ENCODE measurements at regions not wholly inside any gene's neighbourhood (a gene's known extent, or its start where the extent isn't known, plus 50 kb on each side); places are given as distances from the start of the nearest gene placed in this dataset.

- Histone ChIP-seq H3K4me1 (ENCODE audit: insufficient read depth, low read length) (no peaks in the 10 kb centered on the region), H3K27me3 (ENCODE audit: insufficient read depth, low read length) (no peaks in the 10 kb centered on the region), H3K9me3 (ENCODE audit: low read length) (no peaks in the 10 kb centered on the region), H2AFZ (ENCODE audit: low read depth, low read length) (no peak overlapping the region), H3K36me3 (ENCODE audit: insufficient read depth, low read length) (no peaks in the 10 kb centered on the region), H3K4me3 (ENCODE audit: low read length) (no peak overlapping the region)
These were observed 378.4 kb upstream of the PCDH7 start for GRCh38 chr4:30341731-30342130.

- Histone ChIP-seq H3K4me3 (ENCODE audit: low read length) (no peak overlapping the region), H3K9me3 (ENCODE audit: low read length) (no peaks in the 10 kb centered on the region), H2AFZ (ENCODE audit: low read depth, low read length) (no peak overlapping the region), H3K27me3 (ENCODE audit: insufficient read depth, low read length) (no peaks in the 10 kb centered on the region), H3K4me1 (ENCODE audit: insufficient read depth, low read length) (no peaks in the 10 kb centered on the region), H3K36me3 (ENCODE audit: insufficient read depth, low read length) (no peaks in the 10 kb centered on the region)
These were observed 369.9 kb upstream of the PCDH7 start for GRCh38 chr4:30350288-30350687.

GRCh38 chr4:30354605-30355004, 365.6 kb upstream of the PCDH7 start:
- Histone ChIP-seq H3K9me3 (ENCODE audit: low read length) (no peaks in the 10 kb centered on the region), H2AFZ (ENCODE audit: low read depth, low read length) (no peak overlapping the region), H3K4me1 (ENCODE audit: insufficient read depth, low read length) (no peaks in the 10 kb centered on the region), H3K27me3 (ENCODE audit: insufficient read depth, low read length) (no peaks in the 10 kb centered on the region), H3K4me3 (ENCODE audit: low read length) (no peak overlapping the region), H3K36me3 (ENCODE audit: insufficient read depth, low read length) (no peaks in the 10 kb centered on the region)

GRCh38 chr4:30362436-30362835, 357.7 kb upstream of the PCDH7 start:
- Histone ChIP-seq H3K27me3 (ENCODE audit: insufficient read depth, low read length) (no peaks in the 10 kb centered on the region), H3K9me3 (ENCODE audit: low read length) (no peaks in the 10 kb centered on the region), H2AFZ (ENCODE audit: low read depth, low read length) (no peak overlapping the region), H3K4me1 (ENCODE audit: insufficient read depth, low read length) (no peaks in the 10 kb centered on the region), H3K4me3 (ENCODE audit: low read length) (no peak overlapping the region), H3K36me3 (ENCODE audit: insufficient read depth, low read length) (no peaks in the 10 kb centered on the region)

GRCh38 chr4:30370105-30370504, 350.1 kb upstream of the PCDH7 start:
- H3K9me3 ChIP-seq (ENCODE audit: low read length): no peaks in the 10 kb centered on the region
- no peaks in the 10 kb centered on the region for H3K36me3 ChIP-seq (ENCODE audit: insufficient read depth, low read length)
- H3K4me1 ChIP-seq (ENCODE audit: insufficient read depth, low read length): no peaks in the 10 kb centered on the region
- no peak overlapping the region for H2AFZ ChIP-seq (ENCODE audit: low read depth, low read length)
- no peaks in the 10 kb centered on the region for H3K27me3 ChIP-seq (ENCODE audit: insufficient read depth, low read length)
- H3K4me3 ChIP-seq (ENCODE audit: low read length): no peak overlapping the region

- H3K27me3 ChIP-seq (ENCODE audit: insufficient read depth, low read length): no peaks in the 10 kb centered on the region
- peak overlapping the region; percentile 76 for H2AFZ ChIP-seq (ENCODE audit: low read depth, low read length)
- no peaks in the 10 kb centered on the region for H3K4me1 ChIP-seq (ENCODE audit: insufficient read depth, low read length)
- no peaks in the 10 kb centered on the region for H3K9me3 ChIP-seq (ENCODE audit: low read length)
- H3K36me3 ChIP-seq (ENCODE audit: insufficient read depth, low read length): no peaks in the 10 kb centered on the region
- no peak overlapping the region for H3K4me3 ChIP-seq (ENCODE audit: low read length)
These were observed 339.7 kb upstream of the PCDH7 start for GRCh38 chr4:30380404-30380998.

- H3K4me1 ChIP-seq (ENCODE audit: insufficient read depth, low read length): no peaks in the 10 kb centered on the region
- no peaks in the 10 kb centered on the region for H3K27me3 ChIP-seq (ENCODE audit: insufficient read depth, low read length)
- H3K4me3 ChIP-seq (ENCODE audit: low read length): no peak overlapping the region
- no peaks in the 10 kb centered on the region for H3K9me3 ChIP-seq (ENCODE audit: low read length)
- H3K36me3 ChIP-seq (ENCODE audit: insufficient read depth, low read length): no peaks in the 10 kb centered on the region
- no peak overlapping the region for H2AFZ ChIP-seq (ENCODE audit: low read depth, low read length)
These were observed 334.5 kb upstream of the PCDH7 start for GRCh38 chr4:30385650-30386049.

GRCh38 chr4:30386266-30386895, 333.8 kb upstream of the PCDH7 start:
- no peaks in the 10 kb centered on the region for H3K27me3 ChIP-seq (ENCODE audit: insufficient read depth, low read length)
- no peaks in the 10 kb centered on the region for H3K9me3 ChIP-seq (ENCODE audit: low read length)
- no peak overlapping the region for H2AFZ ChIP-seq (ENCODE audit: low read depth, low read length)
- H3K36me3 ChIP-seq (ENCODE audit: insufficient read depth, low read length): no peaks in the 10 kb centered on the region
- H3K4me3 ChIP-seq (ENCODE audit: low read length): no peak overlapping the region
- H3K4me1 ChIP-seq (ENCODE audit: insufficient read depth, low read length): no peaks in the 10 kb centered on the region

- Histone ChIP-seq H3K27me3 (ENCODE audit: insufficient read depth, low read length) (no peaks in the 10 kb centered on the region), H3K4me3 (ENCODE audit: low read length) (no peak overlapping the region), H2AFZ (ENCODE audit: low read depth, low read length) (no peak overlapping the region), H3K36me3 (ENCODE audit: insufficient read depth, low read length) (no peaks in the 10 kb centered on the region), H3K9me3 (ENCODE audit: low read length) (no peaks in the 10 kb centered on the region), H3K4me1 (ENCODE audit: insufficient read depth, low read length) (peaks cover 5% of the 10 kb centered on the region)
These were observed 324.3 kb upstream of the PCDH7 start for GRCh38 chr4:30395902-30396301.

GRCh38 chr4:30396772-30397475, 323.2 kb upstream of the PCDH7 start:
- Histone ChIP-seq H3K4me1 (ENCODE audit: insufficient read depth, low read length) (peaks cover 5% of the 10 kb centered on the region), H3K36me3 (ENCODE audit: insufficient read depth, low read length) (no peaks in the 10 kb centered on the region), H3K4me3 (ENCODE audit: low read length) (no peak overlapping the region), H3K27me3 (ENCODE audit: insufficient read depth, low read length) (no peaks in the 10 kb centered on the region), H3K9me3 (ENCODE audit: low read length) (no peaks in the 10 kb centered on the region), H2AFZ (ENCODE audit: low read depth, low read length) (no peak overlapping the region)

GRCh38 chr4:30399476-30399875, 320.7 kb upstream of the PCDH7 start:
- H3K36me3 ChIP-seq (ENCODE audit: insufficient read depth, low read length): no peaks in the 10 kb centered on the region
- H3K9me3 ChIP-seq (ENCODE audit: low read length): no peaks in the 10 kb centered on the region
- H2AFZ ChIP-seq (ENCODE audit: low read depth, low read length): no peak overlapping the region
- no peak overlapping the region for H3K4me3 ChIP-seq (ENCODE audit: low read length)
- H3K4me1 ChIP-seq (ENCODE audit: insufficient read depth, low read length): peaks cover 5% of the 10 kb centered on the region
- no peaks in the 10 kb centered on the region for H3K27me3 ChIP-seq (ENCODE audit: insufficient read depth, low read length)

GRCh38 chr4:30402276-30402675, 317.9 kb upstream of the PCDH7 start:
- H3K27me3 ChIP-seq (ENCODE audit: insufficient read depth, low read length): no peaks in the 10 kb centered on the region
- no peaks in the 10 kb centered on the region for H3K9me3 ChIP-seq (ENCODE audit: low read length)
- H3K36me3 ChIP-seq (ENCODE audit: insufficient read depth, low read length): no peaks in the 10 kb centered on the region
- H3K4me1 ChIP-seq (ENCODE audit: insufficient read depth, low read length): peaks cover 2% of the 10 kb centered on the region
- no peak overlapping the region for H3K4me3 ChIP-seq (ENCODE audit: low read length)
- no peak overlapping the region for H2AFZ ChIP-seq (ENCODE audit: low read depth, low read length)

- Histone ChIP-seq H2AFZ (ENCODE audit: low read depth, low read length) (no peak overlapping the region), H3K36me3 (ENCODE audit: insufficient read depth, low read length) (no peaks in the 10 kb centered on the region), H3K27me3 (ENCODE audit: insufficient read depth, low read length) (no peaks in the 10 kb centered on the region), H3K9me3 (ENCODE audit: low read length) (no peaks in the 10 kb centered on the region), H3K4me3 (ENCODE audit: low read length) (no peak overlapping the region), H3K4me1 (ENCODE audit: insufficient read depth, low read length) (no peaks in the 10 kb centered on the region)
These were observed 306.3 kb upstream of the PCDH7 start for GRCh38 chr4:30413915-30414314.

Data from neuron (in vitro differentiated cells).